ENCODE measurements at regions not wholly inside any gene's neighbourhood (a gene's known extent, or its start where the extent isn't known, plus 50 kb on each side); places are given as distances from the start of the nearest gene placed in this dataset.
"Not testable (repeated sequence)": the region's sequence is repeated elsewhere in the genome, so short reads cannot be mapped to it uniquely, and the experiment has no call there.

- DNase-seq (ENCODE audit: low spot score): no peak
Observed at GRCh38 chr13:21879263-21879914, 208.5 kb downstream of the FGF9 start.

DNA sequence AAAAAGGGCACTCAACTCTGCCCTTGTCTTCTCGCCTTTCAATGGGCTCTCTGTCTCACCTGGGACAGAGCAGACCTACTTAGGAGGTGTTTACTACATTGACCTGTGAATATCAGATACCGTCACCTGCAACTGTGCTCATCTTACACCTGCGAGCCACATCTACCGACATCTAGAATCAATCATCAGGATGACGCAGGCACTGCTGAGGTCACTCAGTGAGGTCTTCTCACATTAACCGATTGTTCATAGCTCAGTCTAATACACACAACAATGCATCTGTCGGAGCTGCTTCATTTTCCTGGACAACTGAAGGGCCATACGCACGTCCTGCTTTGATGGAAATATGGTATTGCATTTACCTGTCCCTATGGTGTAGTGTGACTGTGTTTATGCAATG, 211.9 kb downstream of the FGF9 start:
- no peak for DNase-seq (ENCODE audit: low spot score)

DNA sequence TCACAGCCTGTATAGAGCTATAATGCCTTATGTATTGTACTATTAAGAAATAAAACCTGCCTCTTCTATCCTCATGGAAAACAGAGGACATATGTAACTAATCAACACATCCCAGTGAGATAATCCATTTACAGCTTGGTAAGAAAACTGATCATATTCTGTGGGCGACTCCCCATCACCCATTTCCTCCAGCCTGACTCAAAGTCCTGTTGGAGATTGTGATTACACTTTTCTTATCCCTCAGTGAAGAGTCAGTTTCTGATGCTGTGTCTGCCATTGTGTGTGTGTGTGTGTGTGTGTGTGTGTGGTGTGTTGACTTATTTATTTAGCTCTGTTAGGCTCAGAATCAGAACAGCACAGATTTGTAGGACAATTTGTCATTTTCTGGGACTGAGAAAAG, 212.8 kb downstream of the FGF9 start:
- DNase-seq (ENCODE audit: low spot score): peak; percentile 33

DNA sequence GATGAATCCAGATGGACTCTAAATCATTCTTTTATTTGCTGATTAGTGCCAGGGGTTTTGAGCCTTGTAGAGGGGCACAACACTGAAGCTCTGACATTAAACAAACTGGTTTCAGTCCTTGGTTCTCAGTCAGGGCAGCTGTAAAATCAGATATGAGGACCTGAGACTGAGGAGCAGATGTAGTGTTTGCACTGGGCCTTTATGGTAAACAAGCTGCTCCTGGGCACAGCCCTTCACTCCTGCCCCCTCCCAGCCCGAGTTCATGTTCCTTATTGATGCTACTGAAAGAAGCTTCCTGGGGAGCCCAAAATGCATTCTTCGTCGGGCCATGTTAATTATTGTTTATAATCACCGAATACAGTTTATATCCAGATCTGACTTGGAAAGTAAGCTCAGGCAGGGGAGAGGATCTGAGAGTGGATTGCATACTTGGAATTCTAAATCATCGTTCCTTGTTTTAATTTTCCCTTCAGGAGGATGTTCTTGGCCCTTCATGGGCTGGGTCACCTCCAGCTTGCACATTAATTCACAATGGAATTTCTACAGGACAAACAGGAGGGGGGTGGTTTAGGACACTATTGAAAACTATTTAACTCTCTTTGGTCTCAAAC, 213.5 kb downstream of the FGF9 start:
- DNase-seq (ENCODE audit: low spot score): peak; percentile 44

- no peak for DNase-seq (ENCODE audit: low spot score)
Observed at GRCh38 chr13:21884965-21885567, 214.2 kb downstream of the FGF9 start.

- no peak for DNase-seq (ENCODE audit: low spot score)
Observed at GRCh38 chr13:21885714-21886224, 214.9 kb downstream of the FGF9 start.

DNA sequence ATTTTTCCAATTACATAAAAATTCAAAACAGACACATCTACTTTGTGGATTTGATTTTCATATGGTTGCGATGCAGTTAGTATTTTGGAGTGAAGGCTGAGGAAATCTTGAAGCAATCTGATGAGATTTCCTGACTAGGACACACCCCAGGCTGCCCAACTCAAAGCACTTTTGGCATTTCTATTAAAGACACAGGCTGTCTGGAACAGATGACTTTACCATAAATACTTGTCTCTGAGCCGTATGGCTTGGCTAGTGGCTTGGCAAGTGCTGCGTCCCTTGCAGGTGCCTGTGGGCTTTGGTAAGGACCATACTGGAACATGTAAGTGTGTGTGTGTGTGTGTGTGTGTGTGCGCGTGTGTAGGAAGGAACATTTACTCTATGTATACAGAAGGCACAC, 218.8 kb downstream of the FGF9 start:
- peak; percentile 48 for DNase-seq (ENCODE audit: low spot score)

DNA sequence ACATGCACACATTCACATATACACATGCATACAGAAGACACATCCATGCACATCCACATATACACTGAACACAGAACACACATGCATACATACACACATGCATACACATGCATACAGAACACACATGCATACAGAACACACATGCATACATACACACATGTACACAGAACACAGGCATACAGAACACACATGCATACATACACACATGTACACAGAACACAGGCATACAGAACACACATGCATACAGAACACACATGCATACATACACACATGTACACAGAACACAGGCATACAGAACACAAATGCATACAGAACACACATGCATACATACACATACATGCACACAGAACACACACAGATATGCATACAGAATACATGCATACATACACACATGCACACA, 219.3 kb downstream of the FGF9 start:
- DNase-seq (ENCODE audit: low spot score): not testable (repeated sequence)

- DNase-seq (ENCODE audit: low spot score): no peak
Observed at GRCh38 chr13:21894091-21894490, 223.2 kb downstream of the FGF9 start.

DNA sequence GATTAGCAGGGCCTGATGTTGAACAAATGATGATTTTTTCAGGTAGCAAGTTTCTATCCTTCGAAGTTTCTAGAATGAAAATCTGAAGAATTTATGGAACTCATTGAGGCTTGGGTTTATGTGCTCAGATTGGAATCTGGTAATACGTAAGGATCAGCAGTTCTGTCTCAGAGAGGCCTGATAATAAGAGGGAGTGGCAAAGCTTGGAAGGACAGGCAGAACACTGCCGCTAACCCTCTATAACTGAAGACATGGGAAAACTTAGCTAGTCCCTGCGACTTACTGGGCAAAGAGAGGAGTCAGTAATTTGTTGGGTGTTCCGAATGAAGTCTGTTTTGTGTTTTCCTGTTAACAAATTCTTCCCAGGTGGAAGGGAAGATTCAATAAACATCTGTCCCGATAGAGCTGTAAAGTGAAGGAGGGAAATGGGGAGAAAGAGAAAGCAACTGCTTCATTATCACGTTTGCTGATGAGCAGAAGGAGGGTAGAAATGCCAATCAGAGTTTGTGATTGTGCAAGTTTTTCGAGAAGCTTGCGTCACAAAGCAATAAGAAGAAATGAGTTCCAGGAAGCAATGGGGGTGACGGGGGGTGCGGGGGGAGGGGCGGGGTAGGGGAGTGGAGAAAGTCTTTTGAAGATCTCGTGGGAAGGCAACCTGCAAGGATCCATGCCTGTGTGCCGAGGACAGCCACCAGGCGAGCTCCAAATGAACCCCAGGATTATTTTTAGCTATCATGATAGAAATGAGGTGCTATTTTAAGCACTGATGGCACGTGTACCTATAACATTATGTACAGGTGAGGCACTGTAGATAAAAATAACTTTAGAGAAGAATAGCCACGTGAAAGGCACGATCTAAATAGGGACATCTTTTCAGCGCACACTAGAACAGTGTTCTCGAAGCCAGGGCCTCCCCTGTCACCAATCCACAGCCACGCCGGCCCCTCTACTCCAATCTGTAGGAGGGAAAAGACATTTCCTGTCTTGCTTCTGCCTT, 224.1 kb downstream of the FGF9 start:
- DNase-seq (ENCODE audit: low spot score): no peak

GRCh38 chr13:21895779-21896178, 224.9 kb downstream of the FGF9 start:
- no peak for DNase-seq (ENCODE audit: low spot score)

GRCh38 chr13:21897161-21897560, 226.3 kb downstream of the FGF9 start:
- no peak for DNase-seq (ENCODE audit: low spot score)

- DNase-seq (ENCODE audit: low spot score): no peak
Observed at GRCh38 chr13:21898459-21898858, 227.6 kb downstream of the FGF9 start.

GRCh38 chr13:21898945-21899344, 228.1 kb downstream of the FGF9 start:
- DNase-seq (ENCODE audit: low spot score): no peak

GRCh38 chr13:21901336-21901735, 230.5 kb downstream of the FGF9 start:
- no peak for DNase-seq (ENCODE audit: low spot score)

DNA sequence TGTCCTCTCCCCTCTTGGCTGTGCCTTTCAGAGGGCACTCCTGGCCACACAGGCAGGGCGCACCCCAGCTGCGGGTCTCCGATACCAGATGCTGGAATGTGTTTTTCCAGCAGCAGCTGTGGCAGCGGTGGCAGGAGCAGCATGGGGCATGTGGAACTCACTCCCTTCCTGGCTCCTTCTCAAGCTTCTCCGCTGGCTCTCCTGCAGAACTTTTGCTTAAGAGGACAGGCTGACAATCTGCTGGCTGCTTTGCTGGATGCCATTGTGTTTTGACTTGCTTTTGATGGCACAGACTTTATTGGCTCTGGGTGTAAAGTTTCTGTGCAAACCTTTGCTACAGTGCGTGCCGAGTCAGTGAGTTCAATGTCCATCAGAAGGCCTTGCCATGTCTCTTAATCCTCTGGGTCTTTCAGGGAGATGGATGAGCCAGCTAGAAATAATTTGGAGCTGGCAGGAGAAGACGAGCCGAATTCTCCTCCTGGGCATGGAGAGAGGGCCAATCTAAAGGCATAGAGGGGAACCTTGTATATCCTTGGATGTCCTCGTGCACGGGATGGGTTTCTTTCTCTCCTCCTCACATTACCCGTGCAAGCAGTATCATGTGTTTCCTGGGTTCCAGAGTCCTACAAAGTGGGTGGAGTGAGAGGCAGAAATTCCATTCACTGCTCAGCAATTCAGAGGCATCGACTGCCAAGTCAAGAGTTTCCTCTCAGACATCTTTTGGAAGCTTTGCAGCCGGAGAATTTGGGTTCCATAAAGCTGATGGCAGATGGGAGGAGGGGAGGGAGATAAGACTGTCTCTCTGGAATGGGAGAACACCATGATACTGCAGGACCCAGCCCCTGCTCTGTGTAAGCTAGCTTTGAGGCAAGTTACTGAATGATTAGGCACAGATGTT, 231.2 kb downstream of the FGF9 start:
- DNase-seq (ENCODE audit: low spot score): peak; percentile 84

DNA sequence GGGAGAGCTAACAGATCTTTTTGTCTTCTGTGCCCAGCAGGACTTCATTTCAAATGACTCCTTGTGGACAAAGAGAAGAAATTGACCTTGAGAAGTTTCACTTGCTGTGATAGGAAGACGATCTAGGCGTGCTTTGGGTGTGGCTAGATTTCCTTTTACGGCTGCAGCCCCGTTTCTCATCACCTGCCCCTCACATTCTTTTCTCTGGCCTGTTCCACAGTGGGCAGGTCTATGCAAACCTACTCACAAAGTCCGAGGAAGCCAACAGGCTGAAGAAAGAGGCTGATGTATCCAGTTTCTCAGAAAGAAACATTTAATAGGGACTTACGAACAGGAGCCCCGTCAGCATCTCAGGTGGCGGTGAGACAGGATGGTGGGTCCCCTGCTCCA, 231.8 kb downstream of the FGF9 start:
- no peak for DNase-seq (ENCODE audit: low spot score)

GRCh38 chr13:21905486-21905885, 234.6 kb downstream of the FGF9 start:
- peak; percentile 49 for DNase-seq (ENCODE audit: low spot score)

DNA sequence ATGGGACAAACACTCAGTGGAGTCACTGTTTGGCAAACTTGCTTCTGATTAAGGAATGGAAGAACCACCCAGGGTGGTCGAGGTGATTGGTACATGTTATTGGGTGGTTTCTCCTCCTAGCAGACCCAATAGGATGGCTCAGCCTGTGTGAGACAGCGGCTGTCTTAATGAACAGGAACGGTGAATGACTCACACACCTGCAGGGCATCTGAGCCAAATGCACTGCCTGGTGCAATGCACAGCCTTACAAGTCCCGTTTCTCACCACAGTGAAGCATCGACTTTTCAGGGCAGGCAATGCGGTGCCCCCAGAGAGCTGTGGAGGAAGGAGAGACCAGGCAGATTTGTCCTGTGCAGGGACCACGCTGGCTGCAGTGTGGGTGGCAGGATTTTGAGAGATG, 238.5 kb downstream of the FGF9 start:
- no peak for DNase-seq (ENCODE audit: low spot score)

- no peak for DNase-seq (ENCODE audit: low spot score)
Observed at GRCh38 chr13:21910546-21910945, 239.7 kb downstream of the FGF9 start.

- DNase-seq (ENCODE audit: low spot score): no peak
Observed at GRCh38 chr13:21911646-21912298, 240.9 kb downstream of the FGF9 start.
